NCI-H2081 treated with DMSO at 0.1 percent for 48 hours (cell line): ENCODE measurements at regions not wholly inside any gene's neighbourhood (a gene's known extent, or its start where the extent isn't known, plus 50 kb on each side); places are given as distances from the start of the nearest gene placed in this dataset.
"Not testable (repeated sequence)": the region's sequence is repeated elsewhere in the genome, so short reads cannot be mapped to it uniquely, and the experiment has no call there.

Source experiments
- DNase-seq: peaks from one replicate; lab custom pipeline; 2025; lab: John Stamatoyannopoulos, UW

GRCh38 chr2:144617171-144617570 is 97.3 kb upstream of the ZEB2 start:
- not testable (repeated sequence) for DNase-seq

- no peak for DNase-seq
These were observed 96.1 kb upstream of the ZEB2 start for GRCh38 chr2:144615866-144616565.

- DNase-seq: no peak
These were observed 88.1 kb upstream of the ZEB2 start for GRCh38 chr2:144607891-144608521.

GRCh38 chr2:144607099-144607498 is 87.2 kb upstream of the ZEB2 start:
- DNase-seq: no peak

GRCh38 chr2:144606466-144607095 is 86.7 kb upstream of the ZEB2 start:
- DNase-seq: no peak

- DNase-seq: no peak
These were observed 85.4 kb upstream of the ZEB2 start for GRCh38 chr2:144605231-144605840.

- no peak for DNase-seq
These were observed 83.4 kb upstream of the ZEB2 start for GRCh38 chr2:144603334-144603733.

- no peak for DNase-seq
These were observed 79.0 kb upstream of the ZEB2 start for GRCh38 chr2:144598906-144599305.

- DNase-seq: no peak
These were observed 78.1 kb upstream of the ZEB2 start for GRCh38 chr2:144597894-144598593.

GRCh38 chr2:144597388-144597787 is 77.5 kb upstream of the ZEB2 start:
- no peak for DNase-seq

- no peak for DNase-seq
These were observed 76.4 kb upstream of the ZEB2 start for GRCh38 chr2:144596073-144596871.

- DNase-seq: no peak
These were observed 75.8 kb upstream of the ZEB2 start for GRCh38 chr2:144595686-144596072.

GRCh38 chr2:144595279-144595678 is 75.4 kb upstream of the ZEB2 start:
- no peak for DNase-seq

GRCh38 chr2:144593803-144594202 is 73.9 kb upstream of the ZEB2 start:
- no peak for DNase-seq

GRCh38 chr2:144592500-144593256 is 72.8 kb upstream of the ZEB2 start:
- no peak for DNase-seq

GRCh38 chr2:144587306-144587705 is 67.4 kb upstream of the ZEB2 start:
- DNase-seq: no peak

- DNase-seq: no peak
These were observed 66.6 kb upstream of the ZEB2 start for GRCh38 chr2:144586476-144586875.

- DNase-seq: no peak
These were observed 64.0 kb upstream of the ZEB2 start for GRCh38 chr2:144583741-144584453.

- no peak for DNase-seq
These were observed 63.4 kb upstream of the ZEB2 start for GRCh38 chr2:144583381-144583729.
